Testis (tissue), 2 donors: ENCODE measurements at regions not wholly inside any gene's neighbourhood (a gene's known extent, or its start where the extent isn't known, plus 50 kb on each side); places are given as distances from the start of the nearest gene placed in this dataset.

Experiments
- DNase-seq: peaks from one replicate; pipeline ENCODE4 v3.0.0-alpha.2; 2019
- H3K27ac ChIP-seq, 2 donors: fragments of 200-600 bp; sonication (generic); one replicate each; pipeline ENCODE4 v1.5.1; 2019
- H3K27me3 ChIP-seq: fragments of 200-600 bp; sonication (generic); one replicate; pipeline ENCODE4 v1.5.1; 2019
- H3K36me3 ChIP-seq: fragments of 200-600 bp; sonication (generic); one replicate; pipeline ENCODE4 v1.5.1; 2017; ENCODE audit warnings: low read depth; ENCODE audit errors: missing control alignments
- H3K4me1 ChIP-seq: fragments of 200-600 bp; sonication (generic); one replicate; pipeline ENCODE4 v1.5.1; 2019
- H3K4me3 ChIP-seq, 2 donors: fragments of 200-600 bp; sonication (generic); one replicate each; pipeline ENCODE4 v1.5.1; 2017 to 2019
- H3K9me3 ChIP-seq: fragments of 200-600 bp; sonication (generic); one replicate; pipeline ENCODE4 v1.5.1; 2017
- CTCF ChIP-seq, 3 experiments: fragments of 450-650 bp in 2 of 3; fragments of 200-600 bp in 1 of 3; sonication (generic) in 1 of 3; IDR thresholded peaks; one replicate each; pipeline ENCODE4 v1.5.1; 2016 to 2019; ENCODE audit warnings: antibody characterized with exemption in 3 of 3, mild to moderate bottlenecking in 2 of 3, moderate library complexity in 1 of 3
- POLR2A ChIP-seq: fragments of 450-650 bp; IDR thresholded peaks from one replicate; pipeline ENCODE4 v1.6.1; 2017; ENCODE audit warnings: antibody characterized with exemption, mild to moderate bottlenecking, moderate library complexity
- WGBS, 2 donors: methylation state at CpG; one replicate each; pipeline ENCODE4 v1.1.5; 2018; 5-methylcytosine and 5-hydroxymethylcytosine counted together
- intact Hi-C: fragments of 100-400 bp; cut with DNase I; formaldehyde crosslinking; loops from one replicate; pipeline ENCODE4 v1.15.1; 2023; ENCODE audit warnings: low total_unique reads

- intact Hi-C loops: no loop called here
- Histone ChIP-seq H3K9me3 (no peaks in the 10 kb centered on the region), H3K36me3 (no peaks in the 10 kb centered on the region), H3K4me3 (no peak overlapping the region), H3K27ac (no peak overlapping the region), H3K27me3 (no peaks in the 10 kb centered on the region), H3K4me1 (peaks cover 4% of the 10 kb centered on the region)
- WGBS, 2 donors: 83 to 89% methylated on average over 3 of the region's 3 CpGs
- DNase-seq: no peak
- TF ChIP-seq POLR2A (no peak), CTCF (IDR thresholded peaks at IDR 0.05) (no peak)
Observed at GRCh38 chr11:11043721-11044120, 185.9 kb upstream of the ZBED5 start.

- H3K9me3 ChIP-seq: no peaks in the 10 kb centered on the region
- 72% methylated on average over 5 of the region's 5 CpGs for WGBS, 2 donors
- no peaks in the 10 kb centered on the region for H3K27me3 ChIP-seq
- no peak for TF ChIP-seq POLR2A
- TF ChIP-seq CTCF (IDR thresholded peaks at IDR 0.05): no peak
- no peaks in the 10 kb centered on the region for H3K36me3 ChIP-seq
- H3K4me1 ChIP-seq: peaks cover 17% of the 10 kb centered on the region
- no peak overlapping the region for H3K4me3 ChIP-seq
- intact Hi-C loops: loop anchor here (5.0 kb wide), 1 partner anchor 748 kb away; no protein-coding TSS in a partner anchor
- no peak for DNase-seq
- H3K27ac ChIP-seq: peak overlapping the region in 1 of 2 donors; percentile 50
Observed at GRCh38 chr11:11039208-11039965, 181.5 kb upstream of the ZBED5 start.

- no peaks in the 10 kb centered on the region for H3K9me3 ChIP-seq
- H3K36me3 ChIP-seq: no peaks in the 10 kb centered on the region
- intact Hi-C loops: loop anchor here (5.0 kb wide), 1 partner anchor 749 kb away; no protein-coding TSS in a partner anchor
- TF ChIP-seq POLR2A (no peak), CTCF (IDR thresholded peaks at IDR 0.05) (no peak)
- H3K27ac ChIP-seq: peak overlapping the region in 1 of 2 donors; percentile 50
- H3K4me3 ChIP-seq: no peak overlapping the region
- 56 to 68% methylated on average over 3 of the region's 3 CpGs for WGBS, 2 donors
- H3K4me1 ChIP-seq: peaks cover 17% of the 10 kb centered on the region
- no peak for DNase-seq
- H3K27me3 ChIP-seq: no peaks in the 10 kb centered on the region
Observed at GRCh38 chr11:11038782-11039181, 180.9 kb upstream of the ZBED5 start.

- Histone ChIP-seq H3K36me3 (no peaks in the 10 kb centered on the region), H3K4me1 (peaks cover 17% of the 10 kb centered on the region), H3K27me3 (no peaks in the 10 kb centered on the region), H3K4me3 (no peak overlapping the region), H3K9me3 (no peaks in the 10 kb centered on the region), H3K27ac (no peak overlapping the region)
- intact Hi-C loops: loop anchor here (5.0 kb wide), 1 partner anchor 749 kb away; no protein-coding TSS in a partner anchor
- no peak for DNase-seq
- TF ChIP-seq POLR2A (no peak), CTCF (IDR thresholded peaks at IDR 0.05) (no peak)
- 73 to 87% methylated on average over 3 of the region's 3 CpGs for WGBS, 2 donors
Observed at GRCh38 chr11:11038352-11038751, 180.5 kb upstream of the ZBED5 start.
